Suprapubic skin (tissue), 3 donors: ENCODE measurements at regions not wholly inside any gene's neighbourhood (a gene's known extent, or its start where the extent isn't known, plus 50 kb on each side); places are given as distances from the start of the nearest gene placed in this dataset.

Experiments used
- CTCF ChIP-seq, 2 donors: fragments of 200-600 bp in 1 of 2; fragments of 450-650 bp in 1 of 2; sonication (generic) in 1 of 2; IDR thresholded peaks; one replicate each; pipeline ENCODE4 v1.5.1; 2016 to 2019; ENCODE audit warnings: antibody characterized with exemption in 2 of 2, mild to moderate bottlenecking in 1 of 2, moderate library complexity in 1 of 2
- POLR2A ChIP-seq, 2 donors: fragments of 450-650 bp; IDR thresholded peaks; one replicate each; pipeline ENCODE4 v1.6.1; 2017; ENCODE audit warnings: antibody characterized with exemption in 2 of 2, mild to moderate bottlenecking in 2 of 2, moderate library complexity in 2 of 2

GRCh38 chr10:109743574-109743973, 179.7 kb downstream of the XPNPEP1 start:
- no peak for TF ChIP-seq POLR2A (IDR thresholded peaks at IDR 0.05)
- no peak for TF ChIP-seq CTCF (IDR thresholded peaks at IDR 0.05)
